Osteoblast (primary cell): ENCODE measurements at regions not wholly inside any gene's neighbourhood (a gene's known extent, or its start where the extent isn't known, plus 50 kb on each side); places are given as distances from the start of the nearest gene placed in this dataset.

ENCODE experiments used
- DNase-seq: peaks from one replicate; pipeline ENCODE4 v3.0.0; 2011; ENCODE audit warnings: low spot score, mixed read lengths; ENCODE audit not compliant: insufficient read length; ENCODE audit errors: missing footprints
- H2AFZ ChIP-seq: 2 replicates; pipeline ENCODE4 v1.6.0; 2011; ENCODE audit warnings: mild to moderate bottlenecking, low read length
- H3K27ac ChIP-seq: 2 replicates; pipeline ENCODE4 v1.5.1; 2011; ENCODE audit warnings: mild to moderate bottlenecking, low read depth, low read length, moderate library complexity
- H3K27me3 ChIP-seq: 2 replicates; pipeline ENCODE4 v1.6.0; 2012; ENCODE audit warnings: mild to moderate bottlenecking, control low read depth, inconsistent platforms, low read length, moderate library complexity; ENCODE audit not compliant: insufficient read depth
- H3K36me3 ChIP-seq: 2 replicates; pipeline ENCODE4 v1.5.1; 2011; ENCODE audit warnings: mild to moderate bottlenecking, low read length, control low read depth, moderate library complexity; ENCODE audit not compliant: insufficient read depth
- H3K4me1 ChIP-seq: 2 replicates; pipeline ENCODE4 v1.5.1; 2011; ENCODE audit warnings: mild to moderate bottlenecking, low read length, control low read depth, moderate library complexity; ENCODE audit not compliant: insufficient read depth
- H3K4me2 ChIP-seq: 2 replicates; pipeline ENCODE4 v1.6.0; 2011; ENCODE audit warnings: mild to moderate bottlenecking, low read length; ENCODE audit not compliant: insufficient read depth
- H3K4me3 ChIP-seq: fragments of 200-600 bp; sonication (generic); 3 replicates; pipeline ENCODE4 v1.5.1; 2012; ENCODE audit warnings: mild to moderate bottlenecking, low read length, inconsistent platforms; ENCODE audit not compliant: insufficient read depth
- H3K79me2 ChIP-seq: 2 replicates; pipeline ENCODE4 v1.6.0; 2012; ENCODE audit warnings: mild to moderate bottlenecking, low read length, control low read depth, inconsistent platforms; ENCODE audit not compliant: insufficient read depth
- H3K9me3 ChIP-seq: 2 replicates; pipeline ENCODE4 v1.5.1; 2011; ENCODE audit warnings: low read depth, low read length, control low read depth
- H4K20me1 ChIP-seq: 2 replicates; pipeline ENCODE4 v1.6.0; 2012; ENCODE audit warnings: mild to moderate bottlenecking, low read length, control low read depth; ENCODE audit not compliant: insufficient read depth
- TF ChIP-seq, protein P1 (sequence below): IDR thresholded peaks from 2 replicates; pipeline ENCODE4 v1.5.1; 2011; ENCODE audit warnings: mild to moderate bottlenecking, low read depth, low read length, moderate library complexity; ENCODE audit errors: extremely low read depth

DNA sequence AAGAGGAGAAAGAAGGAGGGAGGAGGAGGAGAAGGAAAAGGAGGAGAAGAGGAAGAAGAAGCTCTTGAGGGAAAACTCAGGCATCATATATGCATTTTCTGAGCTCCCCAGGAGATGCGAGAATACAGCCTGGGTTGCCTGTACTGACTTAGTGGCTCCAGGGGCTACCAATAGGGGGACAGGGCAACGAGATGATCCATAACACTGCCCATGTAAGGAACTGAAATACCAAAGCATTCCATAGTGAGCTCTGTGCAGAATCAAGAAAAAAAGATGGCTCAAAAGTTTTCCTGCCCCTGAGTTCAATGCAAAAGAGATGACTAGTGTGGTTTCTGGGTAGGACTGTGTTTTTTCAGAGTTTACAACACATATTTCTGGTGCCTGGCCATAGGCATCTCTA, 258.7 kb downstream of the ALDH8A1 start:
- Histone ChIP-seq H3K79me2 (no peaks in the 10 kb centered on the region), H3K27me3 (peaks cover 22% of the 10 kb centered on the region), H3K27ac (no peak overlapping the region), H3K4me3 (no peak overlapping the region), H3K4me1 (peaks cover 7% of the 10 kb centered on the region), H3K36me3 (no peaks in the 10 kb centered on the region), H2AFZ (no peak overlapping the region), H3K9me3 (no peaks in the 10 kb centered on the region), H4K20me1 (no peaks in the 10 kb centered on the region), H3K4me2 (no peak overlapping the region)
- TF ChIP-seq, protein P1, sequence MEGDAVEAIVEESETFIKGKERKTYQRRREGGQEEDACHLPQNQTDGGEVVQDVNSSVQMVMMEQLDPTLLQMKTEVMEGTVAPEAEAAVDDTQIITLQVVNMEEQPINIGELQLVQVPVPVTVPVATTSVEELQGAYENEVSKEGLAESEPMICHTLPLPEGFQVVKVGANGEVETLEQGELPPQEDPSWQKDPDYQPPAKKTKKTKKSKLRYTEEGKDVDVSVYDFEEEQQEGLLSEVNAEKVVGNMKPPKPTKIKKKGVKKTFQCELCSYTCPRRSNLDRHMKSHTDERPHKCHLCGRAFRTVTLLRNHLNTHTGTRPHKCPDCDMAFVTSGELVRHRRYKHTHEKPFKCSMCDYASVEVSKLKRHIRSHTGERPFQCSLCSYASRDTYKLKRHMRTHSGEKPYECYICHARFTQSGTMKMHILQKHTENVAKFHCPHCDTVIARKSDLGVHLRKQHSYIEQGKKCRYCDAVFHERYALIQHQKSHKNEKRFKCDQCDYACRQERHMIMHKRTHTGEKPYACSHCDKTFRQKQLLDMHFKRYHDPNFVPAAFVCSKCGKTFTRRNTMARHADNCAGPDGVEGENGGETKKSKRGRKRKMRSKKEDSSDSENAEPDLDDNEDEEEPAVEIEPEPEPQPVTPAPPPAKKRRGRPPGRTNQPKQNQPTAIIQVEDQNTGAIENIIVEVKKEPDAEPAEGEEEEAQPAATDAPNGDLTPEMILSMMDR = no peak
- no peak for DNase-seq

DNA sequence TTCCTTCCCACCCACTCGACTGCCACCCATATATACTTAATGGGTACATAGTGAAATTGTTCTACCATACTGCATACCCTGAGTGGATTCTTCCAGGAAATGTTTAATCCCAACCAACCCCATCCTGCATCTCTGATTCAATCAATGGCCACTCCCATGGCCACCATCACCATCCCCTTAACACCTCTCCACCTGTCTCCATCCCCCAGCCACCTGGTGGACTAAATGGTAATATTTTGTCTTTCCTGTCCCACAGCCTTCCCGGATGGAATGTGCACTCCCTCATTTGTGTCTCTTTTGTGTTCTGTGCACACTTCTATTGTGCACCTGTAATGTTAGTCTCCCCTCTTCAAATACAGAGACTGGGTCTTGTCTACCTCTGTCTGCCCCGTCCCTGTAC, 259.9 kb downstream of the ALDH8A1 start:
- H3K4me1 ChIP-seq = peaks cover 12% of the 10 kb centered on the region
- peaks cover 22% of the 10 kb centered on the region for H3K27me3 ChIP-seq
- no peak overlapping the region for H3K4me3 ChIP-seq
- DNase-seq = no peak
- H4K20me1 ChIP-seq = no peaks in the 10 kb centered on the region
- H3K4me2 ChIP-seq = no peak overlapping the region
- no peaks in the 10 kb centered on the region for H3K9me3 ChIP-seq
- no peaks in the 10 kb centered on the region for H3K36me3 ChIP-seq
- H3K79me2 ChIP-seq = no peaks in the 10 kb centered on the region
- TF ChIP-seq, protein P1 = no peak
- no peak overlapping the region for H3K27ac ChIP-seq
- no peak overlapping the region for H2AFZ ChIP-seq

DNA sequence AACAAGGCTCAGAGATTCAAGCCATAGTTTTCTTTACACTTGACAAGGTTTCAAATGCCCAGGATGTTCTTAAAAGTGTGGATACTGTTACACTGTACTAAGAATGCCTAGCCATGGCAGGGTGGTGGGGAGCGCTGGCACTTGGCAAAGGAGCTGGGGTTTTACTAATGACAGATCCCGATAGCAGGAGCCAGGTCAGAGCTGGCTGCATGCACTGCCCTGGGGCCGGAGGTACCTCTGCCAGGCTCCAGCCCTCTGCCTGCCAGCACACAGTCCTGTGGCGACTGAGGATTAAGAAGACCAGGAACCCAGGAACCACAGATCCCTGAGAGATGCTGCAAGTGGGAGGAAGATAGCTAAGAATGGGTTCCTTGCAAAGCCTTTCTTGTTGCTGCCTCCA, 260.3 kb downstream of the ALDH8A1 start:
- Histone ChIP-seq H3K36me3 (no peaks in the 10 kb centered on the region), H2AFZ (no peak overlapping the region), H3K4me1 (peaks cover 13% of the 10 kb centered on the region), H3K79me2 (no peaks in the 10 kb centered on the region), H3K4me3 (no peak overlapping the region), H3K27me3 (peaks cover 22% of the 10 kb centered on the region), H4K20me1 (no peaks in the 10 kb centered on the region), H3K4me2 (no peak overlapping the region), H3K9me3 (no peaks in the 10 kb centered on the region), H3K27ac (no peak overlapping the region)
- no peak for DNase-seq
- TF ChIP-seq, protein P1 = no peak

DNA sequence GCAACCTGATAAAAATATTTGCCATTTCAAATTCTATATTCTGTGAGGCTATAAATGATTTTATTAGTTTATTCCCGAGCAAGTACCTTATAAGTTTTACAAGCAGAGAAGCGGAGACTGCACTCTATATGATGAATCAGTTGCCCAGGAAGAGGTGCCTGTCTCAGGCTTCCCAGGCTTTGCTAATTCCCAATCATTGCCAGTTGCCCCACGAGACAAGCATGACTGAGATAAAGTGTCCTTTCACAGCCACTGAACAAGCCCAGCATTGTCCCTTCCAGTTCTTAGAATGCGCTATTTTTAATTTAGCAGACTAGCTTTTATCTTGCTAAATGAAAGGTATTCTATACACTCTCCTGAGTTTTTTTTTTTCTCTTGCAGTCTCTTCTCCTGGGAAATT, 260.7 kb downstream of the ALDH8A1 start:
- peak overlapping the region; percentile 1 for H3K4me2 ChIP-seq
- no peak for DNase-seq
- H3K36me3 ChIP-seq = no peaks in the 10 kb centered on the region
- H3K4me1 ChIP-seq = peaks cover 18% of the 10 kb centered on the region
- no peaks in the 10 kb centered on the region for H3K9me3 ChIP-seq
- peaks cover 22% of the 10 kb centered on the region for H3K27me3 ChIP-seq
- H3K27ac ChIP-seq = no peak overlapping the region
- TF ChIP-seq, protein P1 = no peak
- no peak overlapping the region for H2AFZ ChIP-seq
- no peaks in the 10 kb centered on the region for H3K79me2 ChIP-seq
- H3K4me3 ChIP-seq = no peak overlapping the region
- no peaks in the 10 kb centered on the region for H4K20me1 ChIP-seq
